ENCODE measurements at regions not wholly inside any gene's neighbourhood (a gene's known extent, or its start where the extent isn't known, plus 50 kb on each side); places are given as distances from the start of the nearest gene placed in this dataset.

- Histone ChIP-seq H4K20me1 (ENCODE audit: insufficient read depth) (no peaks in the 10 kb centered on the region), H3K9ac (ENCODE audit: low read length) (no peak overlapping the region), H2AFZ (ENCODE audit: low read depth, low read length, poor library complexity, severe bottlenecking) (no peak overlapping the region), H3K9me2 (ENCODE audit: insufficient read depth) (no peaks in the 10 kb centered on the region), H3K4me1 (ENCODE audit: control insufficient read depth in 1 of 2, insufficient read depth in 2 of 2, low read length in 2 of 2) (no peaks in the 10 kb centered on the region), H3K4me3 (replicated peaks in 1 of 2; ENCODE audit: low read depth in 1 of 2, low read length in 2 of 2) (no peak overlapping the region), H3K27me3 (ENCODE audit: insufficient read depth, low read length) (peaks cover 59% of the 10 kb centered on the region), H3K4me2 (ENCODE audit: low read length) (no peak overlapping the region), H3K9me3 (ENCODE audit: control insufficient read depth in 1 of 2, insufficient read depth in 1 of 2, low read depth in 1 of 2, low read length in 2 of 2) (peaks cover 0 to under 1% of the 10 kb centered on the region in 2 experiments; a peak in 2 of 4 replicates), H3K27ac (ENCODE audit: low read depth, low read length) (no peak overlapping the region), H3K36me3 (ENCODE audit: control insufficient read depth in 1 of 2, insufficient read depth in 2 of 2, low read length in 2 of 2) (no peaks in the 10 kb centered on the region), H3K79me2 (ENCODE audit: insufficient read depth, low read length) (no peaks in the 10 kb centered on the region)
- DNase-seq (ENCODE audit: low read depth, low spot score) = no peak
- no peak for TF ChIP-seq POLR2AphosphoS5 (IDR thresholded peaks at IDR 0.05; ENCODE audit: low read depth, low read length)
- TF ChIP-seq POLR2A (IDR thresholded peaks at IDR 0.05; ENCODE audit: borderline replicate concordance, extremely low read depth, insufficient read depth, insufficient read length) = no peak
- no peak for TF ChIP-seq SIN3A (IDR thresholded peaks at IDR 0.05; ENCODE audit: low read depth)
- TF ChIP-seq SP1 (IDR thresholded peaks at IDR 0.05; ENCODE audit: low read depth) = no peak
- no peak for TF ChIP-seq TCF7L2 (IDR thresholded peaks at IDR 0.05; ENCODE audit: borderline replicate concordance, extremely low read depth, insufficient read depth, insufficient read length)
- TF ChIP-seq, protein P1, sequence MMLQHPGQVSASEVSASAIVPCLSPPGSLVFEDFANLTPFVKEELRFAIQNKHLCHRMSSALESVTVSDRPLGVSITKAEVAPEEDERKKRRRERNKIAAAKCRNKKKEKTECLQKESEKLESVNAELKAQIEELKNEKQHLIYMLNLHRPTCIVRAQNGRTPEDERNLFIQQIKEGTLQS (IDR thresholded peaks at IDR 0.05) = no peak
- TF ChIP-seq EZH2 (IDR thresholded peaks at IDR 0.05) = no peak
- intact Hi-C loops (cut with micrococcal nuclease) = no loop called here
- no TSS peak for BruUV-seq (replicated peaks)
- ATAC-seq = no peak
- CTCF ChIA-PET = no interaction called here
- RAD21 ChIA-PET (ENCODE audit: low non-redundant PET in 1 of 2, low total read pairs in 2 of 2, uncharacterized antibody in 2 of 2, unreplicated experiment in 2 of 2) = no interaction called here
- POLR2A ChIA-PET = no interaction called here
Observed at GRCh38 chr7:45363669-45364068, 206.1 kb downstream of the RAMP3 start.

DNA sequence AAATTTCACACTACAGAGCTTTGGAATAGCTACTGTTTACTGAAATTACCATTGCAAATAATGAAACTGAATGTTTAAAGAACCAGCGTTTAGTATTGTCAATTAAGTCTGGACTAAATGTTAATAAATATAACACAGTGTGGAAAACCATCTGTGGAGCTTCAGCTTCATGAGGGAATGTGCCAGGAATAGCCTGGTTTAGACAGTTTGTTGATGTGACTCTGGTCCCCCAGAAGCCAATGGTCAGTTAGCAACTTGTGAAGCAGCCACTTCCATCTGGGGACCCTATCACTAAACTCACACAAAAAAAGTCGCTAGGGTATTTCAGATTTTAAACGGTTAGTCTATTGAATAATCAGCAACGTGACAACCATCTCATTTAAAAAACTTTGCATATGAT, 207.8 kb downstream of the RAMP3 start:
- no peak overlapping the region for H3K9ac ChIP-seq (ENCODE audit: low read length)
- ATAC-seq (no peak), DNase-seq (ENCODE audit: low read depth, low spot score) (no peak)
- no peak overlapping the region for H3K27ac ChIP-seq (ENCODE audit: low read depth, low read length)
- ChIA-PET CTCF (no interaction called here), RAD21 (ENCODE audit: low non-redundant PET in 1 of 2, low total read pairs in 2 of 2, uncharacterized antibody in 2 of 2, unreplicated experiment in 2 of 2) (no interaction called here), POLR2A (no interaction called here)
- no peaks in the 10 kb centered on the region for H3K36me3 ChIP-seq (ENCODE audit: control insufficient read depth in 1 of 2, insufficient read depth in 2 of 2, low read length in 2 of 2)
- H3K27me3 ChIP-seq (ENCODE audit: insufficient read depth, low read length) = peaks cover 43% of the 10 kb centered on the region
- H3K9me2 ChIP-seq (ENCODE audit: insufficient read depth) = no peaks in the 10 kb centered on the region
- no peaks in the 10 kb centered on the region for H4K20me1 ChIP-seq (ENCODE audit: insufficient read depth)
- no peaks in the 10 kb centered on the region for H3K79me2 ChIP-seq (ENCODE audit: insufficient read depth, low read length)
- H3K9me3 ChIP-seq (ENCODE audit: control insufficient read depth in 1 of 2, insufficient read depth in 1 of 2, low read depth in 1 of 2, low read length in 2 of 2) = peaks cover 0 to 5% of the 10 kb centered on the region in 2 experiments; a peak in 2 of 4 replicates
- intact Hi-C loops (cut with micrococcal nuclease) = no loop called here
- no peak overlapping the region for H3K4me2 ChIP-seq (ENCODE audit: low read length)
- H3K4me1 ChIP-seq (ENCODE audit: control insufficient read depth in 1 of 2, insufficient read depth in 2 of 2, low read length in 2 of 2) = no peaks in the 10 kb centered on the region
- TF ChIP-seq, protein P2, sequence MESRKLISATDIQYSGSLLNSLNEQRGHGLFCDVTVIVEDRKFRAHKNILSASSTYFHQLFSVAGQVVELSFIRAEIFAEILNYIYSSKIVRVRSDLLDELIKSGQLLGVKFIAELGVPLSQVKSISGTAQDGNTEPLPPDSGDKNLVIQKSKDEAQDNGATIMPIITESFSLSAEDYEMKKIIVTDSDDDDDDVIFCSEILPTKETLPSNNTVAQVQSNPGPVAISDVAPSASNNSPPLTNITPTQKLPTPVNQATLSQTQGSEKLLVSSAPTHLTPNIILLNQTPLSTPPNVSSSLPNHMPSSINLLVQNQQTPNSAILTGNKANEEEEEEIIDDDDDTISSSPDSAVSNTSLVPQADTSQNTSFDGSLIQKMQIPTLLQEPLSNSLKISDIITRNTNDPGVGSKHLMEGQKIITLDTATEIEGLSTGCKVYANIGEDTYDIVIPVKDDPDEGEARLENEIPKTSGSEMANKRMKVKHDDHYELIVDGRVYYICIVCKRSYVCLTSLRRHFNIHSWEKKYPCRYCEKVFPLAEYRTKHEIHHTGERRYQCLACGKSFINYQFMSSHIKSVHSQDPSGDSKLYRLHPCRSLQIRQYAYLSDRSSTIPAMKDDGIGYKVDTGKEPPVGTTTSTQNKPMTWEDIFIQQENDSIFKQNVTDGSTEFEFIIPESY (IDR thresholded peaks at IDR 0.05; ENCODE audit: extremely low read depth, insufficient replicate concordance, low read length) = no peak
- TF ChIP-seq ZFX (IDR thresholded peaks at IDR 0.05) (no peak), EZH2phosphoT487 (IDR thresholded peaks at IDR 0.05; ENCODE audit: borderline replicate concordance) (no peak), ELF1 (IDR thresholded peaks at IDR 0.05; ENCODE audit: borderline replicate concordance, low read depth) (no peak), FOSL1 (IDR thresholded peaks at IDR 0.05; ENCODE audit: low read depth) (no peak), RAD21 (IDR thresholded peaks at IDR 0.05; ENCODE audit: low read depth) (no peak), JUND (IDR thresholded peaks at IDR 0.05) (no peak), CBX3 (IDR thresholded peaks at IDR 0.05; ENCODE audit: low read depth) (no peak)
- TF ChIP-seq, protein P1 (IDR thresholded peaks at IDR 0.05) = no peak
- TF ChIP-seq, protein P3, sequence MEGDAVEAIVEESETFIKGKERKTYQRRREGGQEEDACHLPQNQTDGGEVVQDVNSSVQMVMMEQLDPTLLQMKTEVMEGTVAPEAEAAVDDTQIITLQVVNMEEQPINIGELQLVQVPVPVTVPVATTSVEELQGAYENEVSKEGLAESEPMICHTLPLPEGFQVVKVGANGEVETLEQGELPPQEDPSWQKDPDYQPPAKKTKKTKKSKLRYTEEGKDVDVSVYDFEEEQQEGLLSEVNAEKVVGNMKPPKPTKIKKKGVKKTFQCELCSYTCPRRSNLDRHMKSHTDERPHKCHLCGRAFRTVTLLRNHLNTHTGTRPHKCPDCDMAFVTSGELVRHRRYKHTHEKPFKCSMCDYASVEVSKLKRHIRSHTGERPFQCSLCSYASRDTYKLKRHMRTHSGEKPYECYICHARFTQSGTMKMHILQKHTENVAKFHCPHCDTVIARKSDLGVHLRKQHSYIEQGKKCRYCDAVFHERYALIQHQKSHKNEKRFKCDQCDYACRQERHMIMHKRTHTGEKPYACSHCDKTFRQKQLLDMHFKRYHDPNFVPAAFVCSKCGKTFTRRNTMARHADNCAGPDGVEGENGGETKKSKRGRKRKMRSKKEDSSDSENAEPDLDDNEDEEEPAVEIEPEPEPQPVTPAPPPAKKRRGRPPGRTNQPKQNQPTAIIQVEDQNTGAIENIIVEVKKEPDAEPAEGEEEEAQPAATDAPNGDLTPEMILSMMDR (IDR thresholded peaks at IDR 0.05 in 2 of 3, conservative IDR thresholded peaks at IDR 0.05 in 1 of 3; ENCODE audit: borderline replicate concordance in 1 of 3, insufficient read depth in 1 of 3, low read depth in 2 of 3, low read length in 2 of 3) = no peak
- H2AFZ ChIP-seq (ENCODE audit: low read depth, low read length, poor library complexity, severe bottlenecking) = no peak overlapping the region
- no peak overlapping the region for H3K4me3 ChIP-seq (replicated peaks in 1 of 2; ENCODE audit: low read depth in 1 of 2, low read length in 2 of 2)
- no TSS peak for BruUV-seq (replicated peaks)

Measured in HCT116 (cell line).